HepG2 (cell line): ENCODE measurements at regions not wholly inside any gene's neighbourhood (a gene's known extent, or its start where the extent isn't known, plus 50 kb on each side); places are given as distances from the start of the nearest gene placed in this dataset.

ENCODE experiments used
- GPN1 ChIP-seq: sonication (generic); formaldehyde crosslinking; IDR thresholded peaks from 2 replicates; pipeline ENCODE4 v1.5.1; 2020; ENCODE audit warnings: missing genetic modification reagents, borderline replicate concordance
- NAIF1 ChIP-seq: sonication (generic); formaldehyde crosslinking; IDR thresholded peaks from 2 replicates; pipeline ENCODE4 v1.5.0; 2020; ENCODE audit warnings: mild to moderate bottlenecking, missing genetic modification reagents, borderline replicate concordance
- NBN ChIP-seq: fragments of 450-650 bp; conservative IDR thresholded peaks from 2 replicates; pipeline ENCODE4 v1.6.1; 2017
- NFATC3 ChIP-seq: sonication (generic); formaldehyde crosslinking; IDR thresholded peaks from 2 replicates; pipeline ENCODE4 v1.5.1; 2020; ENCODE audit warnings: mild to moderate bottlenecking, missing genetic modification reagents
- NFKBIZ ChIP-seq: IDR thresholded peaks from 2 replicates; pipeline ENCODE4 v1.6.1; 2018; ENCODE audit warnings: missing genetic modification reagents, missing compliant biosample characterization
- POLR2G ChIP-seq: fragments of 200-400 bp; formaldehyde crosslinking; IDR thresholded peaks from 2 replicates; pipeline ENCODE4 v1.6.1; 2018; ENCODE audit warnings: mild to moderate bottlenecking, low read depth, low read length, moderate library complexity
- RCOR2 ChIP-seq: IDR thresholded peaks from 2 replicates; pipeline ENCODE4 v1.6.1; 2016; ENCODE audit warnings: missing biosample characterization, missing genetic modification reagents
- SAFB2 ChIP-seq: sonication (generic); formaldehyde crosslinking; IDR thresholded peaks from 2 replicates; pipeline ENCODE4 v1.5.1; 2020; ENCODE audit warnings: missing genetic modification reagents, low read depth, mild to moderate bottlenecking, borderline replicate concordance
- TMF1 ChIP-seq: sonication (generic); formaldehyde crosslinking; IDR thresholded peaks from 2 replicates; pipeline ENCODE4 v1.8.1; 2022; ENCODE audit warnings: low read depth, missing genetic modification reagents
- ZNF207 ChIP-seq: fragments of 450-650 bp; IDR thresholded peaks from 2 replicates; pipeline ENCODE4 v1.6.1; 2016; ENCODE audit warnings: antibody characterized with exemption, borderline replicate concordance
- ZNF232 ChIP-seq: sonication (generic); formaldehyde crosslinking; IDR thresholded peaks from 2 replicates; pipeline ENCODE4 v1.4.0; 2020; ENCODE audit warnings: missing genetic modification reagents, borderline replicate concordance
- ZNF263 ChIP-seq: sonication (generic); formaldehyde crosslinking; IDR thresholded peaks from 2 replicates; pipeline ENCODE4 v1.4.0; 2020; ENCODE audit warnings: missing genetic modification reagents
- ZNF335 ChIP-seq: sonication (generic); formaldehyde crosslinking; IDR thresholded peaks from 2 replicates; pipeline ENCODE4 v1.4.0; 2020; ENCODE audit warnings: missing genetic modification reagents
- ZNF577 ChIP-seq: sonication (generic); formaldehyde crosslinking; IDR thresholded peaks from 2 replicates; pipeline ENCODE4 v1.4.0; 2020; ENCODE audit warnings: mild to moderate bottlenecking, low read depth, missing genetic modification reagents, borderline replicate concordance
- TF ChIP-seq, protein P1 (sequence below): sonication (generic); formaldehyde crosslinking; IDR thresholded peaks from one replicate; pipeline ENCODE4 v1.5.1; 2020; ENCODE audit warnings: mild to moderate bottlenecking, missing genetic modification reagents; ENCODE audit errors: not compliant biosample characterization
- TF ChIP-seq, protein P2 (sequence below): sonication (generic); formaldehyde crosslinking; IDR thresholded peaks from 2 replicates; pipeline ENCODE4 v1.4.0; 2020; ENCODE audit warnings: missing genetic modification reagents, mild to moderate bottlenecking, borderline replicate concordance
- TF ChIP-seq, protein P3 (sequence below): sonication (generic); formaldehyde crosslinking; IDR thresholded peaks from 2 replicates; pipeline ENCODE4 v1.8.1; 2023; ENCODE audit warnings: mild to moderate bottlenecking, missing genetic modification reagents
- TF ChIP-seq, protein P4 (sequence below): sonication (generic); formaldehyde crosslinking; IDR thresholded peaks from 2 replicates; pipeline ENCODE4 v1.5.0; 2020; ENCODE audit warnings: missing genetic modification reagents

DNA sequence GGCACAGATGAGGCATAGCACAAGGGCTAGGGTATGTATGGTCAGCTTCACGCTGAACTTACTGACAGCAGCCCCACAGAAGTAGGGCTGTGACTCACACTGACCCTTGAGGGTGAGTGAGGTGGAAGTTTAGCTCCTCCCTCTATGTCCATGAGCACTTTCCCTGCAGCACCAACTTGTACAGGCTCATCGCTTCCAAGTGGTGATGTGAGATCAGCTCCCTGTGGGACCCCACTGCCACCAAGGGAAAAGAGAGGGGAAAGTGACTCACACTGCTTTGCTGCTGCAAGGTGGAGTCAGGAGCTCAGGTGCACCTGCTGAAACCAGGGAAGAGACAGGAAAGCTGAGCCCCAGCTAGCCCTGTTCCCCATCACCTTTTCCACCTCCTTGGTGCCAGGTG is 91.5 kb downstream of the TEX51 start (continued):
- TF ChIP-seq, protein P1, sequence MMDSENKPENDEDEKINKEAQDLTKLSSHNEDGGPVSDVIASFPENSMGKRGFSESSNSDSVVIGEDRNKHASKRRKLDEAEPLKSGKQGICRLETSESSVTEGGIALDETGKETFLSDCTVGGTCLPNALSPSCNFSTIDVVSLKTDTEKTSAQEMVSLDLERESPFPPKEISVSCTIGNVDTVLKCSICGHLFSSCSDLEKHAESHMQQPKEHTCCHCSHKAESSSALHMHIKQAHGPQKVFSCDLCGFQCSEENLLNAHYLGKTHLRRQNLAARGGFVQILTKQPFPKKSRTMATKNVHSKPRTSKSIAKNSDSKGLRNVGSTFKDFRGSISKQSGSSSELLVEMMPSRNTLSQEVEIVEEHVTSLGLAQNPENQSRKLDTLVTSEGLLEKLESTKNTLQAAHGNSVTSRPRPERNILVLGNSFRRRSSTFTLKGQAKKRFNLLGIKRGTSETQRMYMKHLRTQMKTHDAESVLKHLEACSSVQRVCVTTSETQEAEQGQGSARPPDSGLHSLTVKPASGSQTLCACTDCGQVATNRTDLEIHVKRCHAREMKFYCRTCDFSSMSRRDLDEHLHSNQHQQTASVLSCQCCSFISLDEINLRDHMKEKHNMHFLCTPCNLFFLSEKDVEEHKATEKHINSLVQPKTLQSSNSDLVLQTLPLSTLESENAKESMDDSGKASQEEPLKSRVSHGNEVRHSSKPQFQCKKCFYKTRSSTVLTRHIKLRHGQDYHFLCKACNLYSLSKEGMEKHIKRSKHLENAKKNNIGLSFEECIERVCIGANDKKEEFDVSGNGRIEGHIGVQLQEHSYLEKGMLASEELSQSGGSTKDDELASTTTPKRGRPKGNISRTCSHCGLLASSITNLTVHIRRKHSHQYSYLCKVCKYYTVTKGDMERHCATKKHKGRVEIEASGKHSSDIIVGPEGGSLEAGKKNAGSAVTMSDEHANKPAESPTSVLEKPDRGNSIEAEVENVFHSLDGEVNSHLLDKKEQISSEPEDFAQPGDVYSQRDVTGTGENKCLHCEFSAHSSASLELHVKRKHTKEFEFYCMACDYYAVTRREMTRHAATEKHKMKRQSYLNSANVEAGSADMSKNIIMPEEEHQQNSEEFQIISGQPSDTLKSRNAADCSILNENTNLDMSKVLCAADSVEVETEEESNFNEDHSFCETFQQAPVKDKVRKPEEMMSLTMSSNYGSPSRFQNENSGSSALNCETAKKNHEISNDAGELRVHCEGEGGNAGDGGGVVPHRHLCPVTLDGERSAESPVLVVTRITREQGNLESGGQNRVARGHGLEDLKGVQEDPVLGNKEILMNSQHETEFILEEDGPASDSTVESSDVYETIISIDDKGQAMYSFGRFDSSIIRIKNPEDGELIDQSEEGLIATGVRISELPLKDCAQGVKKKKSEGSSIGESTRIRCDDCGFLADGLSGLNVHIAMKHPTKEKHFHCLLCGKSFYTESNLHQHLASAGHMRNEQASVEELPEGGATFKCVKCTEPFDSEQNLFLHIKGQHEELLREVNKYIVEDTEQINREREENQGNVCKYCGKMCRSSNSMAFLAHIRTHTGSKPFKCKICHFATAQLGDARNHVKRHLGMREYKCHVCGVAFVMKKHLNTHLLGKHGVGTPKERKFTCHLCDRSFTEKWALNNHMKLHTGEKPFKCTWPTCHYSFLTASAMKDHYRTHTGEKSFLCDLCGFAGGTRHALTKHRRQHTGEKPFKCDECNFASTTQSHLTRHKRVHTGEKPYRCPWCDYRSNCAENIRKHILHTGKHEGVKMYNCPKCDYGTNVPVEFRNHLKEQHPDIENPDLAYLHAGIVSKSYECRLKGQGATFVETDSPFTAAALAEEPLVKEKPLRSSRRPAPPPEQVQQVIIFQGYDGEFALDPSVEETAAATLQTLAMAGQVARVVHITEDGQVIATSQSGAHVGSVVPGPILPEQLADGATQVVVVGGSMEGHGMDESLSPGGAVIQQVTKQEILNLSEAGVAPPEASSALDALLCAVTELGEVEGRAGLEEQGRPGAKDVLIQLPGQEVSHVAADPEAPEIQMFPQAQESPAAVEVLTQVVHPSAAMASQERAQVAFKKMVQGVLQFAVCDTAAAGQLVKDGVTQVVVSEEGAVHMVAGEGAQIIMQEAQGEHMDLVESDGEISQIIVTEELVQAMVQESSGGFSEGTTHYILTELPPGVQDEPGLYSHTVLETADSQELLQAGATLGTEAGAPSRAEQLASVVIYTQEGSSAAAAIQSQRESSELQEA (CRISPR knock-in tag) = peak; percentile 73
- no peak for TF ChIP-seq GPN1 (CRISPR knock-in tag)
- TF ChIP-seq ZNF232 (CRISPR knock-in tag) = no peak
- TF ChIP-seq POLR2G = 0 out of 2 replicates have a peak, but pooled peaks have one; percentile 18
- TF ChIP-seq ZNF263 (CRISPR knock-in tag) = peak; percentile 75; the same call in 1 of the 2 replicates
- no peak for TF ChIP-seq NBN
- no peak for TF ChIP-seq TMF1
- no peak for TF ChIP-seq ZNF577 (CRISPR knock-in tag)
- TF ChIP-seq, protein P2, sequence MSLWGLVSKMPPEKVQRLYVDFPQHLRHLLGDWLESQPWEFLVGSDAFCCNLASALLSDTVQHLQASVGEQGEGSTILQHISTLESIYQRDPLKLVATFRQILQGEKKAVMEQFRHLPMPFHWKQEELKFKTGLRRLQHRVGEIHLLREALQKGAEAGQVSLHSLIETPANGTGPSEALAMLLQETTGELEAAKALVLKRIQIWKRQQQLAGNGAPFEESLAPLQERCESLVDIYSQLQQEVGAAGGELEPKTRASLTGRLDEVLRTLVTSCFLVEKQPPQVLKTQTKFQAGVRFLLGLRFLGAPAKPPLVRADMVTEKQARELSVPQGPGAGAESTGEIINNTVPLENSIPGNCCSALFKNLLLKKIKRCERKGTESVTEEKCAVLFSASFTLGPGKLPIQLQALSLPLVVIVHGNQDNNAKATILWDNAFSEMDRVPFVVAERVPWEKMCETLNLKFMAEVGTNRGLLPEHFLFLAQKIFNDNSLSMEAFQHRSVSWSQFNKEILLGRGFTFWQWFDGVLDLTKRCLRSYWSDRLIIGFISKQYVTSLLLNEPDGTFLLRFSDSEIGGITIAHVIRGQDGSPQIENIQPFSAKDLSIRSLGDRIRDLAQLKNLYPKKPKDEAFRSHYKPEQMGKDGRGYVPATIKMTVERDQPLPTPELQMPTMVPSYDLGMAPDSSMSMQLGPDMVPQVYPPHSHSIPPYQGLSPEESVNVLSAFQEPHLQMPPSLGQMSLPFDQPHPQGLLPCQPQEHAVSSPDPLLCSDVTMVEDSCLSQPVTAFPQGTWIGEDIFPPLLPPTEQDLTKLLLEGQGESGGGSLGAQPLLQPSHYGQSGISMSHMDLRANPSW = no peak
- TF ChIP-seq NFATC3 (CRISPR knock-in tag) = peak; percentile 81; the same call in 1 of the 2 replicates
- no peak for TF ChIP-seq ZNF207
- TF ChIP-seq ZNF335 (CRISPR knock-in tag) = no peak
- TF ChIP-seq, protein P3, sequence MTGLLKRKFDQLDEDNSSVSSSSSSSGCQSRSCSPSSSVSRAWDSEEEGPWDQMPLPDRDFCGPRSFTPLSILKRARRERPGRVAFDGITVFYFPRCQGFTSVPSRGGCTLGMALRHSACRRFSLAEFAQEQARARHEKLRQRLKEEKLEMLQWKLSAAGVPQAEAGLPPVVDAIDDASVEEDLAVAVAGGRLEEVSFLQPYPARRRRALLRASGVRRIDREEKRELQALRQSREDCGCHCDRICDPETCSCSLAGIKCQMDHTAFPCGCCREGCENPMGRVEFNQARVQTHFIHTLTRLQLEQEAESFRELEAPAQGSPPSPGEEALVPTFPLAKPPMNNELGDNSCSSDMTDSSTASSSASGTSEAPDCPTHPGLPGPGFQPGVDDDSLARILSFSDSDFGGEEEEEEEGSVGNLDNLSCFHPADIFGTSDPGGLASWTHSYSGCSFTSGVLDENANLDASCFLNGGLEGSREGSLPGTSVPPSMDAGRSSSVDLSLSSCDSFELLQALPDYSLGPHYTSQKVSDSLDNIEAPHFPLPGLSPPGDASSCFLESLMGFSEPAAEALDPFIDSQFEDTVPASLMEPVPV (CRISPR knock-in tag) = no peak; the same call in 1 of the 2 replicates
- TF ChIP-seq NFKBIZ (CRISPR knock-in tag) = no peak
- TF ChIP-seq, protein P4, sequence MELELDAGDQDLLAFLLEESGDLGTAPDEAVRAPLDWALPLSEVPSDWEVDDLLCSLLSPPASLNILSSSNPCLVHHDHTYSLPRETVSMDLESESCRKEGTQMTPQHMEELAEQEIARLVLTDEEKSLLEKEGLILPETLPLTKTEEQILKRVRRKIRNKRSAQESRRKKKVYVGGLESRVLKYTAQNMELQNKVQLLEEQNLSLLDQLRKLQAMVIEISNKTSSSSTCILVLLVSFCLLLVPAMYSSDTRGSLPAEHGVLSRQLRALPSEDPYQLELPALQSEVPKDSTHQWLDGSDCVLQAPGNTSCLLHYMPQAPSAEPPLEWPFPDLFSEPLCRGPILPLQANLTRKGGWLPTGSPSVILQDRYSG = no peak
- TF ChIP-seq SAFB2 (CRISPR knock-in tag) = no peak
- no peak for TF ChIP-seq NAIF1
- no peak for TF ChIP-seq RCOR2 (CRISPR knock-in tag)
